ENCODE measurements at regions not wholly inside any gene's neighbourhood (a gene's known extent, or its start where the extent isn't known, plus 50 kb on each side); places are given as distances from the start of the nearest gene placed in this dataset.

DNA sequence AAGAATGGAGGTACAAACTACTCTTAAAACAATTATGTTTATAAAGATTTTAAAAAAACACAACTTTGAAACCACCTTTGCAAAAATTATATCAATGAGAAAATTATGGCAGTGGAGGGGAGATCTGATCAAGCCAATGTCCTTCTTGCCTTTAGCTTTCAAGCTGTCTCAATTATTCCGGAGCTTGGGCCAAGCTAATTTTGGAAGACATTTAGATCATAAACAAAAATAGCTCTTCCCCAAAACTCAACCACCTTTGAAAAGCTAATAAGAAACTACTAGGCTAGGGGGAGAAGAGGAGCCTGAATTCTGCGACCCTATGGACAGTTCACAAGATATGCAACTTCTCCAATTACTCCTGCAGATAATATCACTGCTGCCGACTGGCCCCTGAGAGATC lies 263.3 kb downstream of the ICE1 start:
- no peak for TF ChIP-seq POLR2A (IDR thresholded peaks at IDR 0.05)
- TF ChIP-seq CTCF (IDR thresholded peaks at IDR 0.05), result no peak
- no peak overlapping the region for H3K27ac ChIP-seq
- no peaks in the 10 kb centered on the region for H3K27me3 ChIP-seq
- intact Hi-C loops (cut with DNase I; ENCODE audit: low total_unique reads), result no loop called here
- WGBS, 2 donors, result 78 to 80% methylated on average over 3 of the region's 3 CpGs
- H3K4me1 ChIP-seq, result no peaks in the 10 kb centered on the region
- DNase-seq, result no peak
- H3K9me3 ChIP-seq, result no peaks in the 10 kb centered on the region
- no peak overlapping the region for H3K4me3 ChIP-seq
- H3K36me3 ChIP-seq (ENCODE audit: low read depth, missing control alignments), result no peaks in the 10 kb centered on the region

- Histone ChIP-seq H3K4me3 (no peak overlapping the region), H3K36me3 (ENCODE audit: low read depth, missing control alignments) (no peaks in the 10 kb centered on the region), H3K27me3 (no peaks in the 10 kb centered on the region), H3K4me1 (no peaks in the 10 kb centered on the region), H3K9me3 (no peaks in the 10 kb centered on the region), H3K27ac (no peak overlapping the region)
- 71 to 100% methylated on average over 2 of the region's 2 CpGs for WGBS, 2 donors
- no peak for DNase-seq
- TF ChIP-seq CTCF (IDR thresholded peaks at IDR 0.05) (no peak), POLR2A (IDR thresholded peaks at IDR 0.05) (no peak)
- intact Hi-C loops (cut with DNase I; ENCODE audit: low total_unique reads), result no loop called here
Observed at GRCh38 chr5:5683174-5683573, 260.7 kb downstream of the ICE1 start.

DNA sequence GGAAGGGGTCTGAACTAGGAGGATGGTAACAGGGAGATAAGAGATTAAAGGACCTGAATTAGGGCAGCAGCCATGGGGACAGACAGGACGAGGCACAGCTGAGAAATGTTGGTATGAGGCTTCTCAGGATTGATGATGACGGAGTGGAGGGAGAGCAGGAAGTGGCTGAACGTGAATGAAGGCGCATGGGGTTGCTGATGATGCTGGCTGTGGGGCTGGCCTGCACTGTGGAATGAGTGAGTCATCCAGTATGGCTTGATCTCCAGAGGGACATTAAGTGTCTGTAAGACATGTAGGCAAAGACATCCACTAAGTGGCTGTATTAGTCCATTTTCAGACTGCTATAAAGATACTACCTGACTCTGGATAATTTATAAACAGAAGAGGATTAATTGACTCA lies 256.4 kb downstream of the ICE1 start:
- no peak overlapping the region for H3K27ac ChIP-seq
- 75 to 81% methylated on average over 4 of the region's 4 CpGs for WGBS, 2 donors
- no peaks in the 10 kb centered on the region for H3K27me3 ChIP-seq
- no peak overlapping the region for H3K4me3 ChIP-seq
- DNase-seq, result no peak
- H3K36me3 ChIP-seq (ENCODE audit: low read depth, missing control alignments), result no peaks in the 10 kb centered on the region
- TF ChIP-seq CTCF (IDR thresholded peaks at IDR 0.05) (no peak), POLR2A (IDR thresholded peaks at IDR 0.05) (no peak)
- no peaks in the 10 kb centered on the region for H3K4me1 ChIP-seq
- intact Hi-C loops (cut with DNase I; ENCODE audit: low total_unique reads), result no loop called here
- no peaks in the 10 kb centered on the region for H3K9me3 ChIP-seq

GRCh38 chr5:5677738-5678137 lies 255.3 kb downstream of the ICE1 start:
- intact Hi-C loops (cut with DNase I; ENCODE audit: low total_unique reads), result no loop called here
- Histone ChIP-seq H3K27ac (no peak overlapping the region), H3K4me3 (no peak overlapping the region), H3K9me3 (no peaks in the 10 kb centered on the region), H3K36me3 (ENCODE audit: low read depth, missing control alignments) (no peaks in the 10 kb centered on the region), H3K4me1 (no peaks in the 10 kb centered on the region), H3K27me3 (no peaks in the 10 kb centered on the region)
- 90 to 100% methylated on average over 2 of the region's 2 CpGs for WGBS, 2 donors
- TF ChIP-seq POLR2A (IDR thresholded peaks at IDR 0.05) (no peak), CTCF (IDR thresholded peaks at IDR 0.05) (no peak)
- no peak for DNase-seq

DNA sequence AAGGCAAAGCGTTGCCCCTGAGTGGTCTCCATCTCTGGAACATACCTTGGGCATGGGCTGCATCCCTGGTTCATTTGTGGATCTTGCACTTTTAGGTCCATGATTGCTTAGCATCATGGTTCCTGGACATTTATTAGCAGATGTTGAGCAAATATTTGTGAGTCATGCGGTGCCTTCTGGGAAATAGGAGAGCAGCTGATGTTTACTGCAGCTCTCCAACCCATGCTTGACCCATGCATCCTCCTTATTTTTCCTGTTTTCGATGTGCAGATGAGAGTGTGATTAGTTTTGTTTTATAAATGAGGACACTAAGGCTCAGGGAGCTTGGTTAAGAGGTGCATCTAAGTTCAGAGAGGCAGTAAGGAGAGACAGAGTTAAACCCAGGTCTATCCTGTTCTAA lies 253.7 kb downstream of the ICE1 start:
- 79 to 81% methylated on average over 3 of the region's 3 CpGs for WGBS, 2 donors

More for the DNA sequence above, 253.7 kb downstream of the ICE1 start:
- no peaks in the 10 kb centered on the region for H3K36me3 ChIP-seq (ENCODE audit: low read depth, missing control alignments)
- no peak for DNase-seq
- H3K27me3 ChIP-seq, result no peaks in the 10 kb centered on the region
- H3K4me1 ChIP-seq, result no peaks in the 10 kb centered on the region
- H3K9me3 ChIP-seq, result no peaks in the 10 kb centered on the region
- intact Hi-C loops (cut with DNase I; ENCODE audit: low total_unique reads), result no loop called here
- no peak overlapping the region for H3K4me3 ChIP-seq
- H3K27ac ChIP-seq, result no peak overlapping the region
- TF ChIP-seq POLR2A (IDR thresholded peaks at IDR 0.05) (no peak), CTCF (IDR thresholded peaks at IDR 0.05) (no peak)
